NCI-H2227 treated with DMSO at 0.1 percent for 48 hours (cell line): ENCODE measurements at regions not wholly inside any gene's neighbourhood (a gene's known extent, or its start where the extent isn't known, plus 50 kb on each side); places are given as distances from the start of the nearest gene placed in this dataset.

Experiments
- DNase-seq: peaks from one replicate; lab custom pipeline; 2025; lab: John Stamatoyannopoulos, UW

DNA sequence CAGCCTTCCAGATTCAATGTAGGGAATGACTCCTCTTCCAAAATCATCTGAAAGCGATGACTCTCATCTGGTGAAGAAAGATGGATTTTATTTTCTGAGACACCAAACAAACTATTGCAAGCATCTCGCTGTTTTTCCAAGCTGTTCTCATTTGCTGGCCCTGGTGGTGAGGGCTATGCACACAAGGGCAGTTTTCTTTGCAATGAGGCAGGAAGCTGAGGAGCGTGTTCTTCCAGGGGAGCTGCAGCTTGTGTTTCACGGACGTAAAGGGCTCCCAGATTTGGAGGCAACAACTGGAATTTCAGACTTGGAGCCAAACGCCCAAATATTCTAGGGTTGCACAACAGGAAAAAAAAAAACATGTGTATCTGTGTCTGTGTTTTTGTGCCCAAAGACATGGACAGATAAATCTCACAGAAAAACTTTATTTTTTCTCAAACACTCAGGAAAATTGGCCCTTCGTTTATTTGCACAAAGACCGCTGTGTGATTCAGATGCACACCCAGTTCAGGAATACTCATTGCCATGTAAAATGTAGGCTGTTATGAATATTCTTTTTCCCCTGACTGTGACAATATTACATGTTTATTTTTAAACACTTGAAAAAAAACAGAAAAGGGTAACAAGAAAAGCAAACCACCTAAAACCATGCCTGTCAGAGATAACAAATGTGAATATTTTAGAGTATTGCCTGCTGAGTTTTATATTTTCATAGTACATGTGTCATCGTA, 151.3 kb downstream of the GAS1 start:
- no peak for DNase-seq

DNA sequence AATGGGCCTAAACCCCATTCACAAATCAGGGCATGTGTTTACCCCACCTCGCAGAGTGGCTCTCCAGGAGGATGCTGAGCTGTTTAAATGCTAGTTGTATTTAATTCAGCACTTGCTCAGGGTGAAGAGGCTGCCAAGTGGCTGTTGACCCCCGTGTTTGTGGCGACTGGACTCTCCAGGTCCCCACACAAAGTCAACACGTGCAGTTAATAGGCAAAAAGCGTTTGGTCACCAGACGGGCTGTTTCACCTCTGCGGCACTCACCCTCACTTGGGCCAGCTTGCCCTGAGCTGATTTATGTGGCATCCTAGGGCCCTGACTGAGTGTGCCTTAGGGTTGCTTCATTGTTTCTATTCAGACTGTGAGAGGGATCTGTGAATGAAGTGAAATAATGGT, 152.3 kb downstream of the GAS1 start:
- no peak for DNase-seq

DNA sequence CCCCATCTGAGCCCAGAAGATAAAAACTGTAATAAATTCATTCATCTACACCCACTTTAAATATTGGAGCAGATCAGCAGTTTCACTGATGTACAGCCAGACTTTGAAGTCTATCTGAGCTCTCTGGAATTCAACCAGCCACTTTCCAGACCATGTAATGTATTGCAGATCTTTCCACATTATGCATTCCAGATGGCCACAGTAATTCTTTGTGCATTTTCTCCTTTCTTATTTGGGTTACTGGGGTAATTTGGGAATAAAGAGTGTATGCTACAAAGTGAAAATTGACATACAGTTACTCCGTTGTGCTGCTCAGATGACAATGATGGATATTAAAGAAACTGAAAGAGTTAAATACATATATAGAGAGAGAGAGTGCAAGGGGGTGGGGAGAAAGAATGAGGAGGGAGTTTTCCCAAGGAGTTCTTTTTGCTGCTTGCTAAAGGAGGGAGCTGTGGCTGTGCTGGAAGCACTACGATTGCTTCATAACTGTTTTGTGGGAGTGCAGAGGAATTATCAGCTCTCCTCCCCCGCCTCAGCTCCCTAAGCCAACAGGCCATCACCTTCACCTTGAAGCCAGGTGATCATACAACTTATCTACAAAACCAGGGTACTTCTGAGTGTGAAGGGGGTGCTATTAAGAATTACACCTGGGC, 152.8 kb downstream of the GAS1 start:
- no peak for DNase-seq

DNA sequence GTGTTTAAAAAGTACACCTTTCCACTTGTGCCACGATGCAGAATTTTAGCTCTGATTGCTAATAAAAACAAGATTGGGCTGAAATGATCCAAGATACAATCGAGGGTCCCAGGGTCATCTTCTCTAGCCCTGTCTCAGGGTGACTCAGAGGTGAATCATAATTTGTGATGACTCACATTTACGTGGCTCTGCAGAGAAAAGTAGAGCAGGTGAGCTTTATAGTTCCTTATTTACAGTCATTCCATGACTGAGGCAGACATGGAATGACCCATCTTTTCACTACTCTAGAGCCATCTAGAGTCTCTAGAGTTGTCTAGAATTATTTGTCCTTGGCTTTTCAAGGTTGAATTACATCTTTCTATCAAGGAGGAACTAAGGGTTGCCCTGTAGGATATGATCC, 155.2 kb downstream of the GAS1 start:
- no peak for DNase-seq

DNA sequence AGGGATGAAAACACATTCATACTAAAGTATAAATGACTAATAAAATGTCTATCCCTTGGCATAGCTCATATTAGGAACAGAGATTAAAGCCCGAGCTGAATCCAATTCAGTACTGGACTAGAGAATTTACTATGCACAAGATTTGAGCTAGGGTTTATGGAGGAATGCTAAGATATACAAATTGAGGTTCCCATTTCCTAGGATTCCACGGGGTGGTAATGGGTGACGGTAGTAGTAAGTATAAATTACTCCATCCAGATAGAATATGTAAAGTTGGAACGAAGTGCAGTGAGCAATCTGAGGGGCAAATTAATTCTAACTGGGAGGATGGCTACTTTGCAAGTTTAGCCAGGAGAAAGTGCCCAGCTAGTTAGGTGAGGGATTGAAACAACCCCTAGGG, 156.5 kb downstream of the GAS1 start:
- DNase-seq: no peak

DNA sequence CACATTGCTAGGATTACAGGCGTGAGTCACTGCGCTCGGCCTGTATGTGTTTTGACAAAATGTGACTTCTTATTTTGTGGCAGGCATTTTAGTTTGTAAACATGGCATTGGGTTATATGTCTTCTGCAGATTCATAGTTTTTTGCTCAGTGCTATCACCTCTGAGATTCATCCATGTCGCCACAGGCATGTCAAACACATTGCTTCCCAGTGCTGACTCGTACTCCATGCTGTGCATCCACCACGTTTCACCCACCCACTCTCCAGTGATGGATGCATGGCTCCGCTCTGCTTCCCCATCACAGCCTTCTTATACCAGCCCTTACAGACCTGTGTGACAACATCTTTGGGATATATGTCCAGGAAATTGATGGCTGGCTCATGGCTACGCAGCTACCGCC, 158.8 kb downstream of the GAS1 start:
- no peak for DNase-seq

DNA sequence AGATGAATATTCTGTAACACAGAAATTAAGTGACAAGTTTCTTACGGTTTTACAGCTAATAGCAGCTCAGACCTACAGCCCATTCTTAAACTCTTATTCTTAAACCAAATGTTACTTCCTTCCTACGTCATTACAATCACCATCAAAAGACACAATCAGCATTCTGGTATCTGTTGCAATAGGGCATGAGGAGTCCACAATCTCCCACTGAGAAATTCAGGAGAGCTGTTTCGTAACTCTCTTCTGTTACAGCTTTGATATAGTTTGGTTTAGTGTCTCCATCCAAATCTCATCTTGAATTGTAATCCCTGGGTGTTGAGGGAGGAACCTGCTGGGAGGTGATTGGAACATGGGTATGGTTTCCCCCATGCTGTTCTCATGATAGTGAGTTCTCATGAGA, 163.4 kb downstream of the GAS1 start:
- DNase-seq: no peak

DNA sequence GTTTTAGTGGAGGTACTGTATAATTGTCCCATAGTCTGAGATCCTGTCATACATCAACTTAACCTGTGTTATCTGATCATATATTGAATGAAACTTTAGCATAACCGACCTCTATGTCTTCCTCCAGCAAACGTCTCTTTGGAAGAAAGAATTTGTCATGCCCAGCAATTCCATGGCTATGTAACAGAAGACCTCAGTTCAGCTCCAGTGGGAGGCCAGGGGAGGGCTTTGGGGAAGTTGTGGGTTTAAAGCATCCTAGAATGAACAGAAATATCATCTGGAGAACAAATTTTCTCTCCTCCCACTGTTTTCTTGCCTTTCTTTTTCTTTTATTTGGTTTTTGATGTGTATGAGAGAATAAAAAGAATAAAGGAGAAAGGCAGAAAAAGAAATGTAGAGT, 164.5 kb downstream of the GAS1 start:
- DNase-seq: no peak

DNA sequence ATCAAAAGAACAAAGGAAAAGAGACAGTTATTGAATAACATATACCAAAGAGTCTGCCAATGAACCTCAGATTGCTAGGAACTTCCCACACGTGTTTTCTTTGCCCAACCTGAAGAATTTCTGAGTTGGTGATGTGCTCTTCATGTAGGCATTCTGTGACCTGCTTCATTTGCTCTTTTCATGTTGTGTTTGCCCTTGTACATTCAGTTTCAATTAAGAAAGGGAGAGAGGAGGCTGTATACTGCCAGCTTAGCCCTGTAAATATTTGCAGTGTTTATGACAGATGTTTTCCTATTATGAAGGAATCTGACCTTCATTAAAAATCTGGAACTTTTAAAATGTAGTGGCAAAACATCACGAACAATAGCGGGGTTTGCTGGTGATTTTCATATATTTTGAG, 168.5 kb downstream of the GAS1 start:
- DNase-seq: no peak

DNA sequence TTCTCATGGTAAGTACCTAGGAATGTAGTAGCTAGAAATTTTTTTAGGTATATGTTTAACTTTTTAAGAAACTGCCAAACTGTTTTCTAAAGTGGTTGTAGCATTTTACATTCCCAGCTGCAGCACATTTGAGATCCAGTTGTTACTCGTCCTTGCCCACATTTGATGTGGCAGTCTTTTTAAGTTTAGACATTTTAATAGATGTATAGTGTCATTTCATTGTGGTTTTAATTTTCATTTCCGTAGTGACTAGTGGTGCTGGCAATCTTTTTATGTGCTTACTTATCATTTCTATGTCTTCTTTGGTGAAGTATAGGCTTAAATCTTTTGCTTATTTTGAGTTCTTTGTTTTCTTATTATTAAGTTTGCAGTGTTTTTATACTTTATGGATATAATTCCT, 171.6 kb downstream of the GAS1 start:
- DNase-seq: no peak

DNA sequence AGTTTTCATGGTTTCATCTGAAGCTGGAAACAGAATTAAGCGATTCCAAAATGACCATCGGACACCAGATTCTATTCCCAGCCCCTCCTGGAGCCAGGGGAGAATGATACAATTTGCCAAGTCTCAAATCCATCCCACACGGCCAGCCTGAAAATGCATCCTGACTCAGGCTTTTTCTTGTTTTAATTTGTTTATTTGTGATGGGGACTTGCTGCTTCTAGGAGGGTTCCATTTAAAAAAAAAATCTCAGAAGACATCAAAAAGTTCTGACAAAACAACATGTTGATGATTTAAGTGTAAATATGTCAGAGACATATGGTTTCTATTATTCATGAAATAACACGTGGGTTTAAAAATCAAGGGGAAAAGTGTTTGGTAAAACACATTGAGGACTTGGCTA, 173.2 kb downstream of the GAS1 start:
- DNase-seq: no peak

DNA sequence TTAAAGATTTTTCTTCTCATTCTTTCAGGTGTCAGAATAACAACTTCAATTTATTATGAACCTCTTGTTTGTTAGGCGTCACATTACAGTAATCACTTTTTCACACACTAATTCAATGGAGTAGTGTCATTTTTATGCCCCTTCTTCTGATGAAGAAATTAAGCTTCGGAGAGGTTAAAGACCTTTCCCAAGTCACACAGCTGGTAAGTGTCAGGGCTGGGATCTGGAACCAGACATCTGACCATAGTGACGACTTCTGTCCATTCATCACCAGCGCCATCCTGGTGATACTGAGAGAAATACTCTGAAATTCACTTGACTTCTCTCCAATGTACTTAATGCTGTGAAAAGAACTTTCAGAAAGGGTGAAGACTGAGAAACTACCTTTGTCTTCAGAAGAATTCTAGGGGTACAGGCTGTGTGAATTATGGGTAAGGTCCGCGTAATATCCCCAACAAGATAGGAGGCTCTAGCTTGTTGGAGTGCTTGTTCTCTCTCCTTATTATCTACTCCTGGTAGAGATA, 173.8 kb downstream of the GAS1 start:
- DNase-seq: no peak

DNA sequence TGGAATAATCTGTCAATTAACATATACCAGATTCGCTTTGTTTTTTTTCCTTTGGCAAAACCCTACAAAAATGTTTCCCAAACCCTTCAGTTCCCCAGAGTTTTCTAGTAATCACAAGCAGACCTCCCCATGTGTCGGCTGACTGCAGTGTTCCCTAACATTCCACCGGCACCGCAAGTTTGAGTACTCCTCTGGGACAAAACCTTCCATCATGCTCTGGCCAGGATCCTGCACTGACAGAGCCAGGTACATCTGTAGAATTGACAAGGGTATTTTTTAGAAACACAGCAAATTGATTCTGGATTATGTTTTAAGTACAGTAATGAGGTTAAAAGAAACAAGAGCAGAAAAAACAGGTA, 174.7 kb downstream of the GAS1 start:
- DNase-seq: no peak

DNA sequence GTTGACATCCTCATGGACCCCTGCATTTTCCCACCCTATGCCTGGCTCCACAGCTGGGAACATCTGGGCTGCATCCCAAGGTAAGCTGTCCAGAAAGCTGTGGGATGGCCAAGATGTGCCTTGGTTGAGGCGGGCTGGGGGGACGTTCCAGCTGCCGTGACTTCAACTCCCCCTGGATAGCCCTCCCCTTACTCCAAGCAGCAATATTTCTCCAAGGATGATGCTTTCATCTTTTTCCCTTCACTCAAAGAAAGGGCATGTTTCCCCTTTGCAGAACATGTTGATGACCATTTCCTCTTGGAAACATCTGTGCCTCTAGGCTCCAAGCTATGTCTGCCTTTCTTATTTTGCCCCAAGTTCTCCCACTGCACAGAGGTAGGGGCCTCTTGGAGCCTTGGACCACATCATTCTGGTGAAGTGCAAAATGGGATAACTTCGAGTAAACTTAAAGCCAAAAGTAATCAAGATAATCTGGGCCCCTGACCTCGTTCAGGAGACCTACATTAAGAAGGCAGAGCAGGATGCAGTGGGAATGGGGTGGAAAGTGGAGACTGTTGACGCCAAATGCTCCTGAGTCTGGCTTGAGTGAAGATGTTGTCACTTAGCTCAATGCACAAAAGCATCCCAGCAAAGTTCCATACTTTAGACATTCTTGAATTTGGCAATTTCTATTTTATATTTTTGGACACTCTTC, 175.2 kb downstream of the GAS1 start:
- DNase-seq: no peak

DNA sequence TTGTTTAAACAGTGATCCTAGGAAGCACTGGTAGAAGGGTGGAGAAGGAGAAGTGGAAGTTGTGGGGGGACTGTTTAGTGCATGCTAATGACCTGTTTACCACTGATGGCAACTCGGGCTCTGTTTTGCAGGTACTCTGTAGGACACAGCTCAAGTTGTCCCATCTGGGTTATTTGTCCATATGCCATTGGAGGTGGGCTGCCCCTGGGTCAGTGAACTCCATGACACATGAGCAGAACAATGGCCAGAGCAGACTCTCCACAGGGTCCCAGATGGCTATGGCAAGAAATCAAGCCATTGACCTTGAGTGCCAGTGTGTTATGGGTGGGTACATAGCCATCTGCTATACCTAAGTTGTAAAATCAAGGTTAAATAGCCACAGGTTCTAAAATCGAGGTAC, 175.9 kb downstream of the GAS1 start:
- no peak for DNase-seq

DNA sequence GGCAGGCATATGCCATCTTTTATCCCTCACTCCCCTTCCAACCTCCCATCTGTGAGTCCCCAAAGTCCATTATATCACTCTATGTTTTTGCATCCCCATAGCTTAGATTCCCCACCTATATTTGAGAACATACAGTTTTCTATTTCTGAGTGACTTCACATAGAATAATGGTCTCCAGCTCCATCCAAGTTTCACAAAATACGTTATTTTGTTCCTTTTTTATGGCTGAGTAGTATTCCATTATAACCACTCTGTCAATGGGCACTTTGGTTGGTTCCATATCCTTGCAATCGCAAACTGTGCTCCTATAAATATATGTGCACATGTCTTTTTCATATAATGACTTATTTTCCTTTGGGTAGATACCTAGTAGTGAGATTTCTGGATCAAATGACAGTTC, 178.6 kb downstream of the GAS1 start:
- DNase-seq: no peak

DNA sequence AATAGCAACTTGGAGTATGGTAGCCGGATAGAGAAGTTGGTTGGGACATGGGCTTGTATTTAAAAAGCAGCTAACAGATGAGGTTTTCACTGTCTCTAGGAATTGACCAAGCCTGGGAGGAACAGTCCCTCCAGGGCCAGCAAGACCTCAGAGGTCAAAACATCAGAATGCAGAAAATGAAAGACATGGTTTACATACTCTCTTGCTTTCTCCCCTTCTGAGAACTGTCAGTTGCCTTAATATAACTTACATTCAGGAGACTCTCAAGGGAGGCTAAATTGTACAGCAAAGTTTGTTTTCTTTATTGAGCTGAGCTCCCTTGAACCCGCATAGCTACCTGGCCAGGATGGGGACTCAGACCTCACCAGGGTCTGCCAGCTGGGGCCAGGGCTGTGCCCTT, 179.3 kb downstream of the GAS1 start:
- no peak for DNase-seq

DNA sequence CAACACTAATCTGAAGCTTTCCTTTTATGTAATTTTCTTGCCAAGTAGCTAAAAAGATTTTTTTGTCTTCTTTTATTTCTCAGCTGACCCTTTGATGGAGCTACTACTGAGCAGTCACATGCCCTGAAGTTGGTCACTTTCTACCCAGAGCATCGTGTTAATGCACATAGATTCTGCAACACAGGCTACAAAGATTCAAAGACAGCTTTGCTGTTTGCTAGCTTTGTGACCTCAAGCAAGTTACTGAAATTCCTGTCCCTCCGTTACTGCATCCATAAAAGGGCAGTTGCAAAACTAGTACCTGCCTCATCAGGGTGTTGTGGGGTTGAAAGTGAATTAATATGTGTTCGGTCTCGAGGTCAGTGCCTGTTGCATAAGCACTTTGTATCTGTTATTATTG, 179.9 kb downstream of the GAS1 start:
- DNase-seq: no peak

DNA sequence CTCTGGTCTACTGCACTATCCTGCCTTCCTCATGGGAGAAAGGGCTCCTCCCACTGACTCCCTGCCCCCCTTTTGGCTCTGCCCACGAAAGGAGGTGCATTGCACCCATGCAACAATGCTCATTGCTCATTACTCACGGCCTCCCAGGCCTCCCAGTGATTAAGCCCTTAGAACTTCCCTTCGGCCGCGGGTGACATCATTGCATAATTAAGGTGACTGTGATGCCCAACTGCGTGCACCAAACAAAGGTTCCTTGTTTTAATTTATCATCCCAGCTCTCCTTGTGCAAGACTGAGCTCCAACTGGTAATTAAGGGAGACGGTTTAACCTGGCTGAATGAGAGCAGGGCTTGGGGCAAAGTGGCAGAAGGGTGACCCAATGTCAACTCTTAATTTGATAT, 180.4 kb downstream of the GAS1 start:
- no peak for DNase-seq

DNA sequence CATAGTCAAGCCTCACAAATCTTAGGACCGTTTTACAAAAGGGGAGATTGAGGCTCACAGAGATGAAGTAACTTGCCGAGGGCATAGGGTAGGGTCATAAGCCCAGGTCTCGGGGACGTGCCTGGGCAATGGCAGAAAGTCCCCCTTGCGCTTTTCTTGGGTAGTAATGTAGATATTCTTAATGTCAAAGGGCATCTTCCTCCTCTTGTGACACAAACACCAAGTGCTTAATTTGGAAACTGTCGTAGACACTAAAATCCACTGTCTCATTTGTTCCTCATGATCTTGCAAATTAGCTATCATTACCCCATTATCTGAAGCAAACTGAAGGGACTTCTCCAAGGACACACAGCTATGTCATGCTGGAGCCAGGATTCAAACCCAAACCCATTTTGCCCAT, 180.8 kb downstream of the GAS1 start:
- DNase-seq: no peak

DNA sequence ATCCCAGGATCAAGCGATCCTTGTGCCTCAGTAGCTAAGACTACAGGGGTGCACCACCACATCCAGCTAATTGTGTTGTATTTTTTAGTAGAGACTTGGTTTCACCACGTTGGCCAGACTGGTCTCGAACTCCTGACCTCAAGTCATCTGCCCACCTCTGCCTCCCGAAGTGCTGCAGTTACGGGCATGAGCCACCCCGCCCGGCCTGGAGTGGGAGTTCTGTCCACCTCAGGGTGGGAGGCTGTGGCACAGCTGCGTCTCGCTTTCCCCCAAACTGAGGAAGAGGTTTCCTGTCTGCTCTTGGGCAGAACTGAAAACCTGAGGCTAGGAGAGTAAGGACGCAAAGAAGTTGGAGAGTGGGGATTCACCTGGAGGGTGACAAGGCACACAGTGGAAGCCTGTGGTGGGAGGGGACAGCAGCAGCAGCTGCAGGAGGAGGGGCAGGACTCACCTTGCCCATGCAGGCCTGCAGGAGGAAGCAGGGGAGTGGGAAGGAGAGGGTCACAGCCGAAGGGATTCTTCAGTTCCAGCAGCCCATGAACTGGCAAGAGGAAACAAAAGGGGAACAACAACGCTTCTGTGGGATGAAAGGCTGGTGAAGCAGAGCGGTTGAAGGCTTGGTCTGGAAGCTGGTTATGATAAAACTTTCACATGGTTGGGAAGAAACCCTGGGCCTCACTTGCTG, 181.4 kb downstream of the GAS1 start:
- no peak for DNase-seq

DNA sequence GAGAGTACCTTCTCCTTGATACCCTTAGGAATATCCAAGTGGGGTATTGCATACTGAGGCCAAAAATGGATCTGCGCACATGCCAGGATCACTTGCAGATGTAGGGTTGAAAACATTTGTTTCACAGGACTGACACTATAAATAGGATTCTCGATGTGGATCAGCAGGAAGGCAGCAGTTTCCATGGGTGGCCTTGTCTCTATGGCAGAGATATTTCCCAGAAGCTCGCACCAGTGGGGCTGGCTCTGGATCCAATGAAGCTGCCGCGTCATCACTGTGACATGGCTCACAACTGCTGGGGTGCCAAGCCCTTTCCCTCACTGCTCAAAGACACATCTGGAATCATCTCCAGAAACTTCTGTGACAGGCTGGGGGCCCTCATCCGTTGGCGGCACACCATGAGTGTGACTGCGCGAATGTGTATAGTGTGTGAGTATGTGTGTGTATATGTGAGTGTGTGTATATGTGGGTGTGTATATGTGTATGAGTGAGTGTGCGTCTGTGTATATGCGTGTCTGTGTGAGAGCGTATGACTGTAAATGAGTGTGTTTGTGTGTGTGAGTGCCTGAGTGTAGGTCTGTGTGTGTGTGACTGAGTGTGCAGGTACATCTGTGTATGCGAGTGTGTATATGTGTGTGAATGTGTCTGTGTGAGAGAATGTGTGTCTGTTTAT, 182.5 kb downstream of the GAS1 start:
- no peak for DNase-seq
